ENCODE measurements at regions not wholly inside any gene's neighbourhood (a gene's known extent, or its start where the extent isn't known, plus 50 kb on each side); places are given as distances from the start of the nearest gene placed in this dataset.
"Not testable (repeated sequence)": the region's sequence is repeated elsewhere in the genome, so short reads cannot be mapped to it uniquely, and the experiment has no call there.

DNA sequence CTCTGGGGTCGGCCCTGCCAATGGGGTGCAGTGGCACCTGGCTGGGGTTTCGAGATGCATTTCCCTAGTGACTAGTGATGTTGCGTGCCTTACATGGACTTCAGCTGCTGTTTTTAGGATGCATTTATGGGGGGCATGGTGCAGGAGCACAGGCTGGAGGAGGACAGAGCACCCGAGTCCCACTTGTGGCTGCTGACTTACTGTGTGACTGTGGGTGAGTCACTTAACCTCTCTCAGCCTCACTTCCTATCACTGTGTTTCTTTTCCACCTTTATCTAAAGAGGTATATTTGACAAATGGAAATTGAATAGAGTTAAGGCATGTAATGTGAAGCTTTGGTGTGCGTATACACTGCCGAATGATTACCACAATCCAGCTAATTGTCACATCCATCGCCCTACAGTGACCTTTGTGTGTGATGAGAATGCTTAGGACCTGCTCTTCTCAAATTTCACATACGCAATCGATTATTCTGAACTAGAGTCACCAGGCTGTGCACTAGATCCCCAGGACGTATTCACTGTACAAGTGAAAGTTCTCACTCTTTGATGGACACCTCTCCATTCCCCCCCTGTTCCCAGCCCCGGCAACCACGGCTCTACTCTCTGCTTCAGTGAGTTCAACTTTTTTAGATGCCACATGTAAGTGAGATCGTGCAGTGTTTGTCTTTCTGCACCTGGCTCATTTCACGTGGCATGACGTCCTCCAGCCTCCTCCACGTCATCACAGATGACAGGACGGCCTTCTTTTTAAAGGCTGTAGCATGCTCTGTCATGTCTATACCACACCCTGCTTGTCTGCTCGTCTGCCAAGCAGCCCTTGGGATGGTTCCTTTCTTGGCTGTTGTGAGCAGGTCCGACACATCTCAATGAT, 202.3 kb downstream of the NPIPB11 start:
- Histone ChIP-seq H3K18ac (ENCODE audit: low read depth, low read length) (peak overlapping the region; percentile 77), H3K4ac (ENCODE audit: low read depth, low read length) (peak overlapping the region; percentile 69; the same call in 1 of the 2 replicates), H2AK5ac (ENCODE audit: low read depth, low read length) (peak overlapping the region; percentile 84; the same call in 1 of the 2 replicates), H4K5ac (ENCODE audit: low read depth, low read length) (peak overlapping the region; percentile 36), H2BK120ac (ENCODE audit: low read depth, low read length) (peak overlapping the region; percentile 48; the same call in 1 of the 2 replicates), H4K8ac (ENCODE audit: low read depth in 2 of 2, low read length in 2 of 2) (peak overlapping the region in 1 of 2 experiments; percentile 44; a peak in 2 of 4 replicates), H4K91ac (ENCODE audit: insufficient read depth, low read depth, low read length) (peak overlapping the region; percentile 58; the same call in 1 of the 2 replicates), H3K4me1 (ENCODE audit: control insufficient read depth, insufficient read depth, low read length) (peaks cover 28% of the 10 kb centered on the region), H3K27ac (ENCODE audit: insufficient read depth, low read length) (peak overlapping the region; percentile 42; the same call in 1 of the 2 replicates)
- H3K4me3 ChIP-seq (ENCODE audit: insufficient read depth, low read depth, low read length); H2AK9ac ChIP-seq (replicated peaks; ENCODE audit: low read depth, low read length, poor library complexity); H3K36me3 ChIP-seq (ENCODE audit: control insufficient read depth, insufficient read depth, low read length); dilution Hi-C loops (cut with HindIII; ENCODE audit: low sequenced_read_pairs, unreplicated experiment); H4K20me1 ChIP-seq (ENCODE audit: insufficient read depth, low read length); H2AFZ ChIP-seq (replicated peaks; ENCODE audit: low read length, poor library complexity); H3K9me1 ChIP-seq (ENCODE audit: insufficient read depth, low read length); H3K79me1 ChIP-seq (ENCODE audit: low read depth in 1 of 2, low read length in 2 of 2); intact Hi-C loops (cut with micrococcal nuclease); H3K23ac ChIP-seq (ENCODE audit: low read depth, low read length); H3K14ac ChIP-seq (replicated peaks; ENCODE audit: low read depth, low read length); H2BK15ac ChIP-seq (ENCODE audit: low read depth, low read length); H3K27me3 ChIP-seq (ENCODE audit: control insufficient read depth, insufficient read depth, low read length); H3K4me2 ChIP-seq (ENCODE audit: low read depth, low read length); CTCF ChIA-PET; H3K9ac ChIP-seq (ENCODE audit: low read depth, low read length); H3K9me3 ChIP-seq (ENCODE audit: control insufficient read depth, insufficient read depth, low read length); DNase-seq; H3K56ac ChIP-seq (ENCODE audit: extremely low read depth, insufficient read depth, low read length); POLR2A ChIA-PET (ENCODE audit: unreplicated experiment); in situ Hi-C loops (cut with MboI; ENCODE audit: low sequenced_read_pairs); H2BK20ac ChIP-seq (ENCODE audit: low read depth, low read length); BruUV-seq (replicated peaks); ATAC-seq (ENCODE audit: low read depth); H2BK5ac ChIP-seq (ENCODE audit: low read depth, low read length, poor library complexity, severe bottlenecking): not testable (repeated sequence)
- WGBS, 2 experiments (ENCODE audit: extremely low coverage in 2 of 2, insufficient read length in 1 of 2) = 73% methylated on average over 6 of the region's 19 CpGs; no CpG with 5 or more reads in 1 of the 2 experiments

- Histone ChIP-seq H2AK5ac (ENCODE audit: low read depth, low read length) (peak overlapping the region; percentile 88), H2BK15ac (ENCODE audit: low read depth, low read length) (peak overlapping the region; percentile 78; the same call in 1 of the 3 replicates), H4K91ac (ENCODE audit: insufficient read depth, low read depth, low read length) (peak overlapping the region; percentile 47), H2BK120ac (ENCODE audit: low read depth, low read length) (peak overlapping the region; percentile 79; the same call in 1 of the 2 replicates), H4K8ac (ENCODE audit: low read depth in 2 of 2, low read length in 2 of 2) (peak overlapping the region; percentile 31 to 47; a peak in 2 of 4 replicates), H3K18ac (ENCODE audit: low read depth, low read length) (peak overlapping the region; percentile 86), H3K27ac (ENCODE audit: insufficient read depth, low read length) (peak overlapping the region; percentile 99), H2BK20ac (ENCODE audit: low read depth, low read length) (peak overlapping the region; percentile 67), H3K4ac (ENCODE audit: low read depth, low read length) (peak overlapping the region; percentile 69), H3K9ac (ENCODE audit: low read depth, low read length) (peak overlapping the region; percentile 67; the same call in 1 of the 2 replicates), H3K4me1 (ENCODE audit: control insufficient read depth, insufficient read depth, low read length) (peaks cover 37% of the 10 kb centered on the region), H4K5ac (ENCODE audit: low read depth, low read length) (peak overlapping the region; percentile 99), H3K79me1 (ENCODE audit: low read depth in 1 of 2, low read length in 2 of 2) (peaks cover 0 to 11% of the 10 kb centered on the region in 2 experiments; a peak in 3 of 4 replicates)
- H2BK5ac ChIP-seq (ENCODE audit: low read depth, low read length, poor library complexity, severe bottlenecking); dilution Hi-C loops (cut with HindIII; ENCODE audit: low sequenced_read_pairs, unreplicated experiment); in situ Hi-C loops (cut with MboI; ENCODE audit: low sequenced_read_pairs); BruUV-seq (replicated peaks); H3K56ac ChIP-seq (ENCODE audit: extremely low read depth, insufficient read depth, low read length); H3K23ac ChIP-seq (ENCODE audit: low read depth, low read length); H4K20me1 ChIP-seq (ENCODE audit: insufficient read depth, low read length); H2AK9ac ChIP-seq (replicated peaks; ENCODE audit: low read depth, low read length, poor library complexity); H3K4me3 ChIP-seq (ENCODE audit: insufficient read depth, low read depth, low read length); H3K4me2 ChIP-seq (ENCODE audit: low read depth, low read length); H3K27me3 ChIP-seq (ENCODE audit: control insufficient read depth, insufficient read depth, low read length); H3K36me3 ChIP-seq (ENCODE audit: control insufficient read depth, insufficient read depth, low read length); DNase-seq; CTCF ChIA-PET; ATAC-seq (ENCODE audit: low read depth); H3K9me3 ChIP-seq (ENCODE audit: control insufficient read depth, insufficient read depth, low read length); H3K14ac ChIP-seq (replicated peaks; ENCODE audit: low read depth, low read length); H3K9me1 ChIP-seq (ENCODE audit: insufficient read depth, low read length); H2AFZ ChIP-seq (replicated peaks; ENCODE audit: low read length, poor library complexity); POLR2A ChIA-PET (ENCODE audit: unreplicated experiment); intact Hi-C loops (cut with micrococcal nuclease): not testable (repeated sequence)
- WGBS, 2 experiments (ENCODE audit: extremely low coverage in 2 of 2, insufficient read length in 1 of 2) = 100% methylated on average over 6 of the region's 30 CpGs; no CpG with 5 or more reads in 1 of the 2 experiments
Observed at GRCh38 chr16:29203046-29203932, 203.2 kb downstream of the NPIPB11 start.

Data from IMR-90 (cell line).